Right lobe of liver (tissue), 6 donors: ENCODE measurements at regions not wholly inside any gene's neighbourhood (a gene's known extent, or its start where the extent isn't known, plus 50 kb on each side); places are given as distances from the start of the nearest gene placed in this dataset.

Experiments used
- ATAC-seq, 4 donors: fragments of 200-7000 bp; cut with Tn5 transposase; one replicate each; pipeline ENCODE4 v1.9.1; 2020; ENCODE audit warnings: mild to moderate bottlenecking in 4 of 4, moderate library complexity in 4 of 4
- DNase-seq, 3 donors: peaks; one replicate each; pipeline ENCODE4 v3.0.0-alpha.2; 2020
- H3K27ac ChIP-seq, 3 donors: fragments of 200-600 bp; one replicate each; pipeline ENCODE4 v1.8.0; 2022
- H3K27me3 ChIP-seq, 2 donors: fragments of 200-600 bp; one replicate each; pipeline ENCODE4 v1.8.0; 2022
- H3K36me3 ChIP-seq, 4 donors: fragments of 200-600 bp; sonication (generic) in 1 of 4; one replicate each; pipeline versions ENCODE4 v1.5.1 to v1.8.0; 2017 to 2022; ENCODE audit warnings: control low read depth in 1 of 4
- H3K4me1 ChIP-seq, 4 donors: fragments of 200-600 bp; sonication (generic) in 1 of 4; one replicate each; pipeline versions ENCODE4 v1.5.1 to v1.8.0; 2017 to 2022; ENCODE audit warnings: control low read depth in 1 of 4
- H3K4me3 ChIP-seq, 3 donors: fragments of 200-600 bp; one replicate each; pipeline ENCODE4 v1.8.0; 2022
- H3K9me3 ChIP-seq, 4 donors: fragments of 200-600 bp; sonication (generic) in 1 of 4; one replicate each; pipeline versions ENCODE4 v1.5.1 to v1.8.0; 2017 to 2022; ENCODE audit warnings: control low read depth in 1 of 4
- POLR2A ChIP-seq: fragments of 450-650 bp; IDR thresholded peaks from one replicate; pipeline ENCODE4 v1.6.1; 2017; ENCODE audit warnings: antibody characterized with exemption, mild to moderate bottlenecking
- WGBS: methylation state at CpG from one replicate; pipeline ENCODE4 v1.1.6; 2018; ENCODE audit warnings: low coverage, low lambda C conversion rate; ENCODE audit not compliant: insufficient coverage; ENCODE audit errors: missing lambda C conversion rate; 5-methylcytosine and 5-hydroxymethylcytosine counted together
- intact Hi-C, 2 donors: fragments of 100-400 bp; cut with DNase I; formaldehyde crosslinking; loops; one replicate each; pipeline versions ENCODE4 v1.11.2 to v1.14.1; 2022
- TF ChIP-seq, protein P1 (sequence below), 4 donors: fragments of 200-600 bp in 3 of 4; fragments of 450-650 bp in 1 of 4; IDR thresholded peaks; one replicate each; pipeline versions ENCODE4 v1.5.1 to v1.8.0; 2016 to 2022; ENCODE audit warnings: antibody characterized with exemption in 4 of 4, mild to moderate bottlenecking in 2 of 4
- donor health status: DM: no; HTN: yes; CAD: no.
- donor health status: DM: no; HTN: no; CAD: no.
- donor health status: DM: no; HTN: no; CAD: no.
- donor health status: DM: no; HTN: yes; CAD: no.
- donor health status: DM: no; HTN: yes; CAD: no.

DNA sequence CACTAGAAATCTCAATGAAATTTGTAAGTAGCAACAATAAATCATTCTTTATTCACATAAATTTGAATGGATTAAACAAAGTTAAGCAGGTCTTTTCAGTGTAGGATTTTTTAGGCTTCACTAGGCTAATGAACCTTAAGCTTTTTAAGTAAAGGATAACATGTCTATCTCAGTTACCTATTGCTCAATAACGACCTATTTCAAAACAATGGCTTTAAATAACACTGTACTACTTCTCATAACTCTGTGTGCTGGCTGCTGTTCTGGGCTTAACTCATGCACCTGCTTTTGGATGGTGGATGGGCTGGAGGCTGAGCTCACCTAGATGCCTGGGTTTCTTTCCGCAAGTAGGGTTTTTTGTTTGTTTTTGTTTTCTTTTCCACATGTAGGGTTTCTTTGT is 495.0 kb upstream of the SLIT2 start:
- no peak overlapping the region for H3K4me3 ChIP-seq
- WGBS, result 42% methylated on average over 2 of the region's 2 CpGs
- no peak for ATAC-seq
- intact Hi-C loops, result no loop called here
- H3K36me3 ChIP-seq, result no peaks in the 10 kb centered on the region
- H3K4me1 ChIP-seq, result no peaks in the 10 kb centered on the region
- no peaks in the 10 kb centered on the region for H3K27me3 ChIP-seq
- no peak for TF ChIP-seq POLR2A
- no peaks in the 10 kb centered on the region for H3K9me3 ChIP-seq
- no peak overlapping the region for H3K27ac ChIP-seq
- no peak for DNase-seq

DNA sequence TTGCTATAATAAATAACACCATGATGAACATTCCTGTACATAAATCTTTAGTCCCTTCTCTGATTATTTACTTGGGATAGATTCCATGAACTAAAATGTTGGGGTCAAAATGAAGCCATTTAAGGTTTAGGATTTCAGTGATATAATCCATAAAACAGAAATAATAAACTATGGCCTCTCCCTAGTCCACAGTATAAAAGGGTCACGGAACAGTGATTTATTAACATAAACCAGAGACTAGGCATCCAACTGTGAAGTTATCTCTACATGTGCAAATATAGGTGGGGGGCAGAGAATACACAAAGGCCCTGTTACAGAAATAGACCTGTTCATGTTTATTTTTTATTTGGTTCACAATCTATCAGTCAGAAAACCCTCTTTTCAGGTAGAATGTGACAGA is 499.1 kb upstream of the SLIT2 start:
- TF ChIP-seq, protein P1, sequence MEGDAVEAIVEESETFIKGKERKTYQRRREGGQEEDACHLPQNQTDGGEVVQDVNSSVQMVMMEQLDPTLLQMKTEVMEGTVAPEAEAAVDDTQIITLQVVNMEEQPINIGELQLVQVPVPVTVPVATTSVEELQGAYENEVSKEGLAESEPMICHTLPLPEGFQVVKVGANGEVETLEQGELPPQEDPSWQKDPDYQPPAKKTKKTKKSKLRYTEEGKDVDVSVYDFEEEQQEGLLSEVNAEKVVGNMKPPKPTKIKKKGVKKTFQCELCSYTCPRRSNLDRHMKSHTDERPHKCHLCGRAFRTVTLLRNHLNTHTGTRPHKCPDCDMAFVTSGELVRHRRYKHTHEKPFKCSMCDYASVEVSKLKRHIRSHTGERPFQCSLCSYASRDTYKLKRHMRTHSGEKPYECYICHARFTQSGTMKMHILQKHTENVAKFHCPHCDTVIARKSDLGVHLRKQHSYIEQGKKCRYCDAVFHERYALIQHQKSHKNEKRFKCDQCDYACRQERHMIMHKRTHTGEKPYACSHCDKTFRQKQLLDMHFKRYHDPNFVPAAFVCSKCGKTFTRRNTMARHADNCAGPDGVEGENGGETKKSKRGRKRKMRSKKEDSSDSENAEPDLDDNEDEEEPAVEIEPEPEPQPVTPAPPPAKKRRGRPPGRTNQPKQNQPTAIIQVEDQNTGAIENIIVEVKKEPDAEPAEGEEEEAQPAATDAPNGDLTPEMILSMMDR (IDR thresholded peaks at IDR 0.05), result no peak
- no peak for TF ChIP-seq POLR2A
- Histone ChIP-seq H3K4me1 (no peaks in the 10 kb centered on the region), H3K9me3 (no peaks in the 10 kb centered on the region), H3K36me3 (no peaks in the 10 kb centered on the region), H3K27me3 (no peaks in the 10 kb centered on the region), H3K4me3 (no peak overlapping the region), H3K27ac (no peak overlapping the region)
- WGBS, result 44% methylated on average over 1 of the region's 1 CpG
- ATAC-seq (no peak), DNase-seq (no peak)
- intact Hi-C loops, result no loop called here

DNA sequence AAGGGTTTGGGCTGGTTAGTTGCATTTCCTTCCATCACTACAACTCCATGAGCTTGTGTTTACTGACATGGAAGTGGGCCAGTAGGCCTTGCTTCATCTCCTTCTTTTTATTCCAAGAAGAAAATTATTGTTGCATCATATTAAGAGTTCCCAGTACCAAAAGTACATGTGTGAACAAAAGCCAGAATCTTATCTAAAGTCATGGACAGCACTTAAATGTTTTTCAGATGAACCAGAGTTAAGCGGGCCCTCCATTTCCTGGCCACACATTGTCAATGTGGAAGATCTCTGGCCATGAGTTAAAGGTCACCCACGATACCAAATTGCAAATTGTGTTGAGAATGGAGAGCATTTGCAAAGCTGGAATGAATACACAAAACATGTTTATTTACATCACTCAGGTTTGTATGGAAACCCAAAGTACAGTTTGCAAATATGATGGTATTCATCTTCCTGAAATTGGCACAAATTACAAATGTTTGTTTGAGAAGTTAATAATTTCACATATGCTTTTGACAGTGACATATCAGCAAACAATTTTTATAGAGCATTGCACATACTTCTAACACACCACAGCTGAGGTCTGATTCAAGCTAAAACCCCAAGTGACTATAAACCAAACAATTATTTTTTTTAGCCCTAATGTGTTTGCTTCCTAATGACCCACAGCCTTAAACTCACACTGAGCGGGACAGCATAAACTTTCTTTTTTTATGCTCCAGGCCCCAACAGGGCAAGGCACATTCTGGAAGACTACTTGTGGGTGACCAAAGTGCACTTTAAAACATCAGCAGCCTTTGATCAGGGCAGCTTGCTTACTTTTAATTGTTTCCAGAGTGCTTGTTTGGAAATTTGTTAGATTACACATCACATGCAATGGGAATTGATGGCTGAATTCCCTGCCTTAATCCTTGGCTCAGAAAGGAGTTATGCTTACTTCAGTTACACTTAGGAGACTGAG is 502.9 kb upstream of the SLIT2 start:
- TF ChIP-seq POLR2A, result no peak
- TF ChIP-seq, protein P1 (IDR thresholded peaks at IDR 0.05), result no peak
- Histone ChIP-seq H3K27ac (no peak overlapping the region), H3K36me3 (no peaks in the 10 kb centered on the region), H3K27me3 (no peaks in the 10 kb centered on the region), H3K4me3 (no peak overlapping the region), H3K4me1 (no peaks in the 10 kb centered on the region), H3K9me3 (no peaks in the 10 kb centered on the region)
- DNase-seq (no peak), ATAC-seq (no peak)
- 24% methylated on average over 3 of the region's 3 CpGs for WGBS
- intact Hi-C loops, result no loop called here

DNA sequence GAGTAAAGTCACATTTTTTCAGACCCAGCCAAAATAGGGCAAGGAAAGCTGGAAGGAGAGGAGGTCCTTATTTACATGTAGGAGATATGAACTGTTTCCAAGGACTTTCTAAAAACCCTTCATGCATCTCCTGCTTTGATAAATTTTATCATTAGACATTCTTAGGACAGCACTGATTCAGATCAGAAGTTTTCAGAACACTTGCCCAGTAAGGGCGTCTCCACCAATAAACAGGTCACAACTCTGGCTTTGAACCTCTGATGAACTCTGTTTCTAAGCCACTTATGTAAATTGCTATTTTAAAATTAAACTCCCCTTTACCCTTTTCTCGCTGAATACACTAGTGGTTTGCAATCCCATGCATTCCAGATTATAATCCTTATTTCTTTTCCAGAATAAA is 505.3 kb upstream of the SLIT2 start:
- 40% methylated on average over 2 of the region's 2 CpGs for WGBS
- ATAC-seq (no peak), DNase-seq (no peak)
- H3K9me3 ChIP-seq, result no peaks in the 10 kb centered on the region
- no peak overlapping the region for H3K27ac ChIP-seq
- no peaks in the 10 kb centered on the region for H3K4me1 ChIP-seq
- H3K36me3 ChIP-seq, result no peaks in the 10 kb centered on the region
- no peaks in the 10 kb centered on the region for H3K27me3 ChIP-seq
- TF ChIP-seq POLR2A, result no peak
- TF ChIP-seq, protein P1 (IDR thresholded peaks at IDR 0.05), result no peak
- H3K4me3 ChIP-seq, result no peak overlapping the region
- intact Hi-C loops, result no loop called here

DNA sequence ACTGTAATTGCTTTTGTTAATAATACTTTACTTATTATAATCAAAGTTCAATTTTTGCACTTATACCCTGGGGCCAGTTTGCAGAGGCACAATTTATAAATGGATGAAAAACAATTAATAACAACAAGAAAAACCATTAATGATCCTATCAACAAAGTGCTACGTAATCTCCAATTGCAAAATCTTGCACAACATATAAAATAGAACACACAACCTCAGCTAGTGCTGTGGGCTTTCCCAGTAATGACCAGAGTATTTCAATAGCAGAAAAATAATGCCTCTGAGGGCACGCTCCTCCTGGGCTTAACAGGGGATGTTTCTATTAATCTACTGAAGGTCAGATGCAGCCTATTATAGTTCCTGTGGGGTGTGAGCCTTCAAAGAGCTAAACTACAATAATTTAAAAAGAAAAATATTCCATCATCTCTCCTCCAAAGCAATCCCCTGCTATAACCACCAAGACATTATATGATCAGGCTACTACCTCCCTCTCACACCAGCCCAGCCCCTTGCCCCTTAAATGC is 508.5 kb upstream of the SLIT2 start:
- no peaks in the 10 kb centered on the region for H3K27me3 ChIP-seq
- DNase-seq (no peak), ATAC-seq (no peak)
- no peaks in the 10 kb centered on the region for H3K36me3 ChIP-seq
- no peak overlapping the region for H3K4me3 ChIP-seq
- intact Hi-C loops, result no loop called here
- H3K4me1 ChIP-seq, result no peaks in the 10 kb centered on the region
- 64% methylated on average over 2 of the region's 2 CpGs for WGBS
- H3K9me3 ChIP-seq, result no peaks in the 10 kb centered on the region
- H3K27ac ChIP-seq, result no peak overlapping the region
- TF ChIP-seq POLR2A, result no peak
- TF ChIP-seq, protein P1 (IDR thresholded peaks at IDR 0.05), result no peak
